Smooth muscle cell (in vitro differentiated cells): ENCODE measurements at regions not wholly inside any gene's neighbourhood (a gene's known extent, or its start where the extent isn't known, plus 50 kb on each side); places are given as distances from the start of the nearest gene placed in this dataset.
A peak's percentile ranks its signal among the peaks of the same experiment; 100 is the strongest.
"Not testable (repeated sequence)": the region's sequence is repeated elsewhere in the genome, so short reads cannot be mapped to it uniquely, and the experiment has no call there.

ENCODE experiments used
- DNase-seq: peaks from one replicate; lab custom pipeline; 2025; ENCODE audit not compliant: unreplicated experiment; lab: John Stamatoyannopoulos, UW
- H2AFZ ChIP-seq: fragments of 200-600 bp; sonication (generic); 2 replicates; pipeline ENCODE4 v1.6.0; 2016; ENCODE audit warnings: antibody characterized with exemption, low read depth, mild to moderate bottlenecking
- H3F3A ChIP-seq: fragments of 200-600 bp; sonication (generic); 2 replicates; pipeline ENCODE4 v1.6.0; 2017; ENCODE audit warnings: antibody characterized with exemption, low read depth
- H3K27ac ChIP-seq: fragments of 200-600 bp; sonication (generic); 2 replicates; pipeline ENCODE4 v1.5.1; 2016; ENCODE audit warnings: low read depth, mild to moderate bottlenecking
- H3K27me3 ChIP-seq: fragments of 200-600 bp; sonication (generic); 2 replicates; pipeline ENCODE4 v1.6.1; 2016; ENCODE audit warnings: low read depth, mild to moderate bottlenecking
- H3K36me3 ChIP-seq: fragments of 200-600 bp; sonication (generic); 2 replicates; pipeline ENCODE4 v1.5.1; 2016; ENCODE audit warnings: low read depth
- H3K4me1 ChIP-seq: fragments of 200-600 bp; sonication (generic); 2 replicates; pipeline ENCODE4 v1.5.1; 2016; ENCODE audit warnings: low read depth
- H3K4me2 ChIP-seq: fragments of 200-600 bp; sonication (generic); 2 replicates; pipeline ENCODE4 v1.6.0; 2016; ENCODE audit warnings: mild to moderate bottlenecking
- H3K4me3 ChIP-seq: fragments of 200-600 bp; sonication (generic); 2 replicates; pipeline ENCODE4 v1.5.1; 2016; ENCODE audit warnings: mild to moderate bottlenecking
- H3K79me2 ChIP-seq: fragments of 200-600 bp; sonication (generic); 2 replicates; pipeline ENCODE4 v1.6.0; 2016; ENCODE audit warnings: low read depth, mild to moderate bottlenecking
- H3K9ac ChIP-seq: fragments of 200-600 bp; sonication (generic); 2 replicates; pipeline ENCODE4 v1.6.0; 2016; ENCODE audit warnings: low read depth
- H3K9me3 ChIP-seq: fragments of 200-600 bp; sonication (generic); replicated peaks from 2 replicates; pipeline ENCODE4 v1.5.1; 2016; ENCODE audit warnings: low read depth
- H4K20me1 ChIP-seq: fragments of 200-600 bp; sonication (generic); 2 replicates; pipeline ENCODE4 v1.6.0; 2016; ENCODE audit warnings: low read depth
- WGBS: methylation state at CpG from one replicate; pipeline ENCODE4 v1.1.7; 2016; ENCODE audit warnings: low lambda C conversion rate; 5-methylcytosine and 5-hydroxymethylcytosine counted together
- TF ChIP-seq, protein P1 (sequence below): fragments of 200-600 bp; sonication (generic); IDR thresholded peaks from 2 replicates; pipeline ENCODE4 v1.5.1; 2017; ENCODE audit warnings: borderline replicate concordance, mild to moderate bottlenecking, antibody characterized with exemption; ENCODE audit not compliant: insufficient read depth, poor library complexity, severe bottlenecking

DNA sequence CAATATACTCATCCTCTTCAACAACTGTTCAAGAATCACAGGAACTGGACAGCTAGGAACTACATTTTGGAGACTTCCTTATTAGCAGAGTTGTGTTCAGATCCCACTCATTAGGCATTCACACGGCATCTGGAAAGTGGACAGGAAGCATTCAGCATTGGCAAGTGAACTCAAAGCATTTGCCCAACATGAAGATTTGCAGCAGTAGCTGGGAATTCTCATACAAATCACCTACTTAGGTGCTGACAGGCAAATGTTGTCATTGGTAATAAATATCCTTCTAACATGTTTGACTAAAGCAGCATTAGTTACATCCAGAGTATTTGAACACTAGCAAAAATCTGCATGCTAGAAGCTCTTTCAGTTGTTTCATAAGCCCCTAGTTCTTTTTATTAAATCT, 350.8 kb downstream of the PTH2R start:
- no peaks in the 10 kb centered on the region for H3K4me1 ChIP-seq
- no peak overlapping the region for H3K4me3 ChIP-seq
- H3K9ac ChIP-seq = no peak overlapping the region
- H2AFZ ChIP-seq = no peak overlapping the region
- no peak overlapping the region for H3K27ac ChIP-seq
- TF ChIP-seq, protein P1, sequence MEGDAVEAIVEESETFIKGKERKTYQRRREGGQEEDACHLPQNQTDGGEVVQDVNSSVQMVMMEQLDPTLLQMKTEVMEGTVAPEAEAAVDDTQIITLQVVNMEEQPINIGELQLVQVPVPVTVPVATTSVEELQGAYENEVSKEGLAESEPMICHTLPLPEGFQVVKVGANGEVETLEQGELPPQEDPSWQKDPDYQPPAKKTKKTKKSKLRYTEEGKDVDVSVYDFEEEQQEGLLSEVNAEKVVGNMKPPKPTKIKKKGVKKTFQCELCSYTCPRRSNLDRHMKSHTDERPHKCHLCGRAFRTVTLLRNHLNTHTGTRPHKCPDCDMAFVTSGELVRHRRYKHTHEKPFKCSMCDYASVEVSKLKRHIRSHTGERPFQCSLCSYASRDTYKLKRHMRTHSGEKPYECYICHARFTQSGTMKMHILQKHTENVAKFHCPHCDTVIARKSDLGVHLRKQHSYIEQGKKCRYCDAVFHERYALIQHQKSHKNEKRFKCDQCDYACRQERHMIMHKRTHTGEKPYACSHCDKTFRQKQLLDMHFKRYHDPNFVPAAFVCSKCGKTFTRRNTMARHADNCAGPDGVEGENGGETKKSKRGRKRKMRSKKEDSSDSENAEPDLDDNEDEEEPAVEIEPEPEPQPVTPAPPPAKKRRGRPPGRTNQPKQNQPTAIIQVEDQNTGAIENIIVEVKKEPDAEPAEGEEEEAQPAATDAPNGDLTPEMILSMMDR = no peak
- no peaks in the 10 kb centered on the region for H3K27me3 ChIP-seq
- H3K79me2 ChIP-seq = no peaks in the 10 kb centered on the region
- no peaks in the 10 kb centered on the region for H3K9me3 ChIP-seq
- DNase-seq = no peak
- no peak overlapping the region for H3K4me2 ChIP-seq
- H3K36me3 ChIP-seq = no peaks in the 10 kb centered on the region
- WGBS = 82% methylated on average over 1 of the region's 1 CpG
- no peaks in the 10 kb centered on the region for H3F3A ChIP-seq
- no peaks in the 10 kb centered on the region for H4K20me1 ChIP-seq

DNA sequence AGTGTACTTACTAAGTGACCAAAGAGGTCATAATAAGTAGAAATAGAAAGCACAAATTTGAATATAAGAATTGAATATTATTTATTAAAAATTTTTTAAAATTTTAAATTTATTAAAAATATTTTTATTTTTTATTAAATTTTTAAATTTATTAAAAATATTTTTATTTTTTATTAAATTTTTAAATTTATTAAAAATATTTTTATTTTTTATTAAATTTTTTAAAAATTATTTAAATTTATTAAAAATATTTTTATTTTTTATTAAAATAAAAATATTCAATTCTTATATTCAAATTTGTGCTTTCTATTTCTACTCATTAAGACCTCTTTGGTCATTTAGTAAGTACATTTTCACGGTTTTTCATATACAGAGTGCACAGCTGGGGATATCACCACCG, 366.5 kb downstream of the PTH2R start:
- WGBS = 92% methylated on average over 2 of the region's 2 CpGs

DNA sequence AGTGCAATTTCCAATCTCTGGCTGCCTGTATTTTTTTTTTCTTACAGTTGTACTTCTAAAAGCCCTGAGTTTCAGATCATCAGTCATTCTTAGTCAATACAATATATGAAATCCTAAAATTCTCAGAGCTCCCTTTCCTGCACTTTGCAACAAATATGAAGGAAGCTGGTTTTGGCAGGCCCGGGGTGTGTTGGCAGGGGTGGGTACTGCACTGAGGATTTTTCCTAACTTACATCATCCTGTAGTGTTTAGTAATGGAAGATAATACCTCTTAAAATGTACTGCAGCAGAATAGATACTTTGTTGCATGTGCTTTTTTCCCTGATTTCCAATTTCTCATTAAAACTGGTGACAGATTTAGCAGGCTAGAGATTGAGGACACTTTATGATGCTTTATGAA, 374.6 kb downstream of the PTH2R start:
- Histone ChIP-seq H3K4me3 (no peak overlapping the region), H2AFZ (peak overlapping the region; percentile 27), H3K9me3 (no peaks in the 10 kb centered on the region), H3K36me3 (no peaks in the 10 kb centered on the region), H3K27ac (no peak overlapping the region), H3K4me1 (no peaks in the 10 kb centered on the region), H3K27me3 (no peaks in the 10 kb centered on the region), H4K20me1 (no peaks in the 10 kb centered on the region), H3K9ac (no peak overlapping the region), H3K79me2 (no peaks in the 10 kb centered on the region), H3K4me2 (no peak overlapping the region), H3F3A (no peaks in the 10 kb centered on the region)
- DNase-seq = no peak
- 55% methylated on average over 1 of the region's 1 CpG for WGBS
- TF ChIP-seq, protein P1 = no peak

More for the DNA sequence above, 366.5 kb downstream of the PTH2R start:
- not testable (repeated sequence) for H3K27me3 ChIP-seq, H3F3A ChIP-seq, H2AFZ ChIP-seq, H3K36me3 ChIP-seq, H3K4me3 ChIP-seq, DNase-seq, H3K27ac ChIP-seq, H3K79me2 ChIP-seq, H3K9ac ChIP-seq, H4K20me1 ChIP-seq, H3K9me3 ChIP-seq, H3K4me2 ChIP-seq, H3K4me1 ChIP-seq

DNA sequence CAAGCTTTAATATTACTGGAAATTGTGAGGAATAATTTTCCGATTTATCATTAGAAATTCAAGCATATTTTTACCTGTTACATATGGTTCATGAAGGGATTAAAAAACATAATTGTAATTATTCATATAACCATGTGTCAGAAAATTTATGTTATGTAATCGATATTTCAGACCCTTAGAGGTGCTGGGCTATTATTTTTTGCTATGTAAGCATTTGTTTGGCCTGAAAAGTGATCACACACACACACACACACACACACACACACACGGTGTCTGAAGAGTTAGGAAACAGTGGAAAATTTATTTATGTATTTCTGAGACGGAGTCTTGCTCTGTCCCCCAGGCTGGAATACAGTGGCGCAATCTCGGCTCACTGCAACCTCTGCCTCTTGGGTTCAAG, 375.5 kb downstream of the PTH2R start:
- Histone ChIP-seq H3K27me3 (no peaks in the 10 kb centered on the region), H3F3A (no peaks in the 10 kb centered on the region), H3K4me1 (no peaks in the 10 kb centered on the region), H3K27ac (no peak overlapping the region), H3K9ac (no peak overlapping the region), H3K4me2 (no peak overlapping the region), H3K79me2 (no peaks in the 10 kb centered on the region), H3K36me3 (no peaks in the 10 kb centered on the region), H4K20me1 (no peaks in the 10 kb centered on the region), H3K9me3 (no peaks in the 10 kb centered on the region), H3K4me3 (no peak overlapping the region), H2AFZ (no peak overlapping the region)
- 61% methylated on average over 6 of the region's 6 CpGs for WGBS
- DNase-seq = no peak
- TF ChIP-seq, protein P1 = no peak
